GM23248 (cell line): ENCODE measurements at regions not wholly inside any gene's neighbourhood (a gene's known extent, or its start where the extent isn't known, plus 50 kb on each side); places are given as distances from the start of the nearest gene placed in this dataset.

ENCODE experiments used
- EZH2 ChIP-seq: fragments of 200-600 bp; sonication (generic); IDR thresholded peaks from 2 replicates; pipeline ENCODE4 v1.6.1; 2018; ENCODE audit warnings: antibody characterized with exemption, mild to moderate bottlenecking; ENCODE audit not compliant: insufficient read depth, poor library complexity, severe bottlenecking
- EZH2phosphoT487 ChIP-seq: fragments of 200-600 bp; sonication (generic); IDR thresholded peaks from 2 replicates; pipeline ENCODE4 v1.6.1; 2018; ENCODE audit warnings: antibody characterized with exemption, moderate library complexity, mild to moderate bottlenecking, low read depth; ENCODE audit not compliant: insufficient read depth

GRCh38 chr1:38138498-38139233 is 92.1 kb upstream of the POU3F1 start:
- TF ChIP-seq EZH2 (no peak), EZH2phosphoT487 (no peak)
